C4-2B (cell line): ENCODE measurements at regions not wholly inside any gene's neighbourhood (a gene's known extent, or its start where the extent isn't known, plus 50 kb on each side); places are given as distances from the start of the nearest gene placed in this dataset.

Experiments used
- H3K27ac ChIP-seq: fragments of 450-650 bp; 2 replicates; pipeline ENCODE4 v1.5.1; 2017
- CTCF ChIP-seq: fragments of 450-650 bp; conservative IDR thresholded peaks from 2 replicates; pipeline ENCODE4 v1.5.1; 2017; ENCODE audit warnings: mild to moderate bottlenecking
- ZFX ChIP-seq: fragments of 450-650 bp; IDR thresholded peaks from 2 replicates; pipeline ENCODE4 v1.6.1; 2017

DNA sequence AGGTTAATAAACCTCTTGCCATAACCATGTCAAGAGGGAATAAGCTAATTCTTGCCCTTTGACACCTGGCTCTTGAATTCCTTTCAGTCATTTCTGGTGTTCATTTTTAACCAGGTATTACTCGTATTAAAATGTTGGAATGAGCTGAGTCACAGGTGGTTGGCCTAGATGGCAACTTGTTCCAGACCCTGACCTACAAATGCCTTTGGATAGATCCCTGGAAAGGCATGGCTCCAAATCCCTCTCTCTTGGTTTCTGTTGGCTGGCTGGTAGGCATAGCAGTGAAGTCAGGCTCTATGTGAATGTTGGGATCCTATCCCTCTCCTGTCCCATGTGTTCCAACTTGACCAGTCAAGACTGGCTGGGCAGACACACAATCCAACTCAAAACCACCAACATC lies 277.1 kb upstream of the PROK2 start:
- TF ChIP-seq CTCF (no peak), ZFX (no peak)
- H3K27ac ChIP-seq, result no peak overlapping the region

DNA sequence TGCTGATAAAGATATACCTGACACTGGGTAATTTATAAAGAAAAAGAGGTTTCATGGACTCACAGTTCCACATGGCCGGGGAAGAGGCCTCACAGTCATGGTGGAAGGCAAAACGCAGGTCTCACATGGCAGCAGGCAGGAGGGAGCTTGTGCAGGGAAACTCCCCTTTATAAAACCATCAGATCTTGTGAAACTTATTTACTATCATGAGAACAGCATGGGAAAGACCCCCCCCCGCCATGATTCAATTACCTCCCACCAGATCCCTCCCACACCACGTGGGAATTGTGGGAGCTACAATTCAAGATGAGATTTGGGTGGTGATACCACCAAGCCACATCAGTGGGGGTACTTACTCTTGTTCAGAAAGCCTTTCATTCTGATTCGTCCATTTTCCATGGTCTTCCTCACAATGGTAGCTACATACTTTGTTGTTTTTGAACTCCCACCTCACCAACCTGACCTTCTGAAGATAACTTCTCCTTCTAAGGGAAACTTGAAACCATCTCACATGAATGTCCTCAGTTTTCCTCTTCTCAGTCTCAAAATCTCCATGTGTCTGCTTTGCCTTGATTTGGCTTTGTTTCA lies 275.6 kb upstream of the PROK2 start:
- H3K27ac ChIP-seq, result no peak overlapping the region
- TF ChIP-seq CTCF (no peak), ZFX (no peak)

- H3K27ac ChIP-seq, result no peak overlapping the region
- TF ChIP-seq CTCF (no peak), ZFX (no peak)
Observed at GRCh38 chr3:72058493-72059081, 273.6 kb upstream of the PROK2 start.

GRCh38 chr3:72055436-72055835 lies 270.5 kb upstream of the PROK2 start:
- no peak overlapping the region for H3K27ac ChIP-seq
- TF ChIP-seq CTCF (no peak), ZFX (no peak)

DNA sequence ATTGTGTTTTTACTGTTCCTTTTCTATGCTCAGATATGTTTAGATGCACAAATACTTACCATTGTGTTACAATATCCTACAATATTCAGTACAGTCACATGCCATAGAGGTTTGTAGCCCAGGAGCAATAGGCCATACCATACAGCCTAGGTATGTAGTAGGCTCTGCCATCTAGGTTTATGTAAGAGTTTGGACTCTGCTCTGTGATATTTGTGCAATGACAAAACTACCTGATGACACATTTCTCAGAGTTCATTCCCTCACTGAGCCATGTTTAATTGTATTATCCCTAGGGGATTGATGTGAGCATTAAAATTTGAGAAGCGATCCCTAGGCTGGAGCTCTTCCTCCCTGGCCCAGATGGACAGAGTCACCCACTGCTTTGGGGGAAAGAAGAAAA lies 270.0 kb upstream of the PROK2 start:
- no peak for TF ChIP-seq ZFX
- no peak for TF ChIP-seq CTCF
- no peak overlapping the region for H3K27ac ChIP-seq

DNA sequence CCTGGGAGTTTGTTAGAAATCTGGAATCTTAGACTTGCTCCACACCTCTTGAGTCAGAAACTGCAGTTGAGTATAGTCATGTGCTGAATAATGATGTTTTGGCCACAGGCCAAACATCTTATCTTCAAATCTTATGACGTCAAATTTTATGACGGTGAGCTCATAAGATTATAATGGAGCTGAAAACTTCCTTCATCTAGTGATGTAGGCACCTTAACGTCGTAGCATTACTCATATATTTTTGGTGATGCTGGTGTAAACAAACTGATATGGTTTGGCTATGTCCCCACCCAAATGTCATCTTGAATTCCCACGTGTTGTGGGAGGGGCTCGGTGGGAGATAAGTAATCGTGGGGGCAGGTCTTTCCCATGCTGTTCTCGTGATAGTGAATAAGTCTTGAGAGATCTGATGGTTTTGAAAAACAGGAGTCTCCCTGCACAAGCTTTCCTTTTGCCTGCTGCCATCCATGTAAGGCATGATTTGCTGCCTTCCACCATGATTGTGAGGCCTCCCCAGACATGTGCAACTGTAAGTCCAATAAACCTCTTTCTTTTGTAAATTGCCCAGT lies 268.0 kb upstream of the PROK2 start:
- no peak overlapping the region for H3K27ac ChIP-seq
- no peak for TF ChIP-seq ZFX
- no peak for TF ChIP-seq CTCF

DNA sequence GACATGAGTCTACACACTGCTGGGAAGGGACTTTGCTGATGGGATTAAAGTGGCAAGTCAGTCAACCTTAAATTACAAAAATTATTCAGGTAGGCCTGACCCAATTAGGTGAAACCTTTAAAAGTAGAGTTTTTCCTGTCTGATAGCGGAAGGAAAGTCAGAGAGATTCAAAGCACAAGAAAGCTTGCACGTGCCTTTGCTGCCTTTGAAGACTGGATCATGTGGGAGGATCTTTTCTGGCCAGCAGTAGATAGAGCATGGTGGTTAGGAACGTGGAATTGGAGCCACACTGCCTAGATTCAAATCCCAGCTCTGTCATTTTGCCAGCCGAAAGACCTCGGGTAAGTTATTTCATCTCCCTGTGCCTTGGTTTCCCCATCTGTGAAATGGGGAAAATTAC lies 265.8 kb upstream of the PROK2 start:
- TF ChIP-seq CTCF, result no peak
- no peak for TF ChIP-seq ZFX
- no peak overlapping the region for H3K27ac ChIP-seq
